Suppressor macrophage (primary cell): ENCODE measurements at regions not wholly inside any gene's neighbourhood (a gene's known extent, or its start where the extent isn't known, plus 50 kb on each side); places are given as distances from the start of the nearest gene placed in this dataset.
"Not testable (repeated sequence)": the region's sequence is repeated elsewhere in the genome, so short reads cannot be mapped to it uniquely, and the experiment has no call there.

ENCODE experiments used
- DNase-seq, 4 experiments: peaks; one replicate each; pipeline ENCODE4 v3.0.0-alpha.2; 2020 to 2022

GRCh38 chr3:192968901-192969300 is 51.2 kb upstream of the MB21D2 start:
- DNase-seq: not testable (repeated sequence)

- peak in 2 of 4 experiments; percentile 33 to 57 for DNase-seq
Observed at GRCh38 chr3:192980632-192981031, 63.0 kb upstream of the MB21D2 start.

GRCh38 chr3:192986379-192986778 is 68.7 kb upstream of the MB21D2 start:
- no peak for DNase-seq

- peak; percentile 32 to 77 (median 66) for DNase-seq
Observed at GRCh38 chr3:192991356-192991755, 73.7 kb upstream of the MB21D2 start.

GRCh38 chr3:192992361-192992760 is 74.7 kb upstream of the MB21D2 start:
- DNase-seq: no peak

- peak in 2 of 4 experiments; percentile 12 to 29 for DNase-seq
Observed at GRCh38 chr3:192993411-192993810, 75.8 kb upstream of the MB21D2 start.

- not testable (repeated sequence) for DNase-seq
Observed at GRCh38 chr3:193001113-193001512, 83.5 kb upstream of the MB21D2 start.

GRCh38 chr3:193003624-193004023 is 86.0 kb upstream of the MB21D2 start:
- DNase-seq: not testable (repeated sequence)

- no peak for DNase-seq
Observed at GRCh38 chr3:193008654-193009053, 91.0 kb upstream of the MB21D2 start.

GRCh38 chr3:193010191-193010590 is 92.5 kb upstream of the MB21D2 start:
- DNase-seq: no peak

- DNase-seq: no peak
Observed at GRCh38 chr3:193011958-193012357, 94.3 kb upstream of the MB21D2 start.

- DNase-seq: no peak
Observed at GRCh38 chr3:193014902-193015301, 97.2 kb upstream of the MB21D2 start.

GRCh38 chr3:193016437-193016901 is 98.8 kb upstream of the MB21D2 start:
- peak; percentile 21 to 57 (median 34) for DNase-seq

- no peak for DNase-seq
Observed at GRCh38 chr3:193021506-193022010, 103.9 kb upstream of the MB21D2 start.

GRCh38 chr3:193023218-193023617 is 105.6 kb upstream of the MB21D2 start:
- DNase-seq: no peak

- no peak for DNase-seq
Observed at GRCh38 chr3:193028258-193028657, 110.6 kb upstream of the MB21D2 start.

- no peak for DNase-seq
Observed at GRCh38 chr3:193029800-193030199, 112.1 kb upstream of the MB21D2 start.

GRCh38 chr3:193030276-193030675 is 112.6 kb upstream of the MB21D2 start:
- no peak for DNase-seq

GRCh38 chr3:193031911-193032310 is 114.3 kb upstream of the MB21D2 start:
- no peak for DNase-seq

- no peak for DNase-seq
Observed at GRCh38 chr3:193033226-193033780, 115.6 kb upstream of the MB21D2 start.

GRCh38 chr3:193037828-193038227 is 120.2 kb upstream of the MB21D2 start:
- not testable (repeated sequence) for DNase-seq

GRCh38 chr3:193039058-193039457 is 121.4 kb upstream of the MB21D2 start:
- no peak for DNase-seq

GRCh38 chr3:193040836-193041672 is 123.4 kb upstream of the MB21D2 start:
- peak; percentile 16 to 69 (median 38) for DNase-seq

GRCh38 chr3:193046371-193046770 is 128.7 kb upstream of the MB21D2 start:
- DNase-seq: no peak
